Liver (tissue), 8 donors: ENCODE measurements at regions not wholly inside any gene's neighbourhood (a gene's known extent, or its start where the extent isn't known, plus 50 kb on each side); places are given as distances from the start of the nearest gene placed in this dataset.

Source experiments
- DNase-seq: peaks from one replicate; pipeline ENCODE4 v3.0.0-alpha.2; 2017; ENCODE audit warnings: low spot score
- H3K27ac ChIP-seq, 2 donors: one replicate each; pipeline ENCODE4 v1.7.0; 2013; ENCODE audit warnings: inconsistent platforms in 2 of 2, low read length in 2 of 2, control low read depth in 1 of 2, low read depth in 1 of 2, mild to moderate bottlenecking in 1 of 2
- H3K27me3 ChIP-seq, 4 donors: one replicate each; pipeline versions ENCODE4 v1.6.1 to v1.7.0; 2013; ENCODE audit warnings: low read length in 3 of 4, inconsistent platforms in 1 of 4, mild to moderate bottlenecking in 1 of 4, moderate library complexity in 1 of 4; ENCODE audit not compliant: control insufficient read depth in 4 of 4, insufficient read depth in 4 of 4
- H3K36me3 ChIP-seq, 4 donors: one replicate each; pipeline versions ENCODE4 v1.6.1 to v1.7.0; 2013; ENCODE audit warnings: low read length in 3 of 4, mild to moderate bottlenecking in 3 of 4, low read depth in 1 of 4, moderate library complexity in 1 of 4; ENCODE audit not compliant: control insufficient read depth in 4 of 4, insufficient read depth in 3 of 4
- H3K4me1 ChIP-seq, 4 donors: one replicate each; pipeline versions ENCODE4 v1.6.1 to v1.7.0; 2013; ENCODE audit warnings: low read length in 3 of 4, mild to moderate bottlenecking in 3 of 4, moderate library complexity in 1 of 4; ENCODE audit not compliant: control insufficient read depth in 4 of 4, insufficient read depth in 4 of 4
- H3K4me3 ChIP-seq, 3 donors: one replicate each; pipeline versions ENCODE4 v1.6.1 to v1.7.0; 2013; ENCODE audit warnings: low read length in 3 of 3, control low read depth in 1 of 3, low read depth in 1 of 3, mild to moderate bottlenecking in 1 of 3
- H3K9ac ChIP-seq, 2 donors: one replicate each; pipeline ENCODE4 v1.7.0; 2013; ENCODE audit warnings: low read length in 2 of 2, mild to moderate bottlenecking in 2 of 2, moderate library complexity in 2 of 2, control low read depth in 1 of 2, low read depth in 1 of 2
- H3K9me3 ChIP-seq, 4 donors: one replicate each; pipeline versions ENCODE4 v1.6.1 to v1.7.0; 2013; ENCODE audit warnings: low read length in 3 of 4; ENCODE audit not compliant: control insufficient read depth in 4 of 4
- ATF3 ChIP-seq: IDR thresholded peaks from 2 replicates; pipeline ENCODE4 v1.6.1; 2016; ENCODE audit warnings: antibody characterized with exemption
- CTCF ChIP-seq: fragments of 150-350 bp; IDR thresholded peaks from 2 replicates; pipeline ENCODE4 v1.5.1; 2017; ENCODE audit warnings: improper control_type of control experiment, low read depth, low read length; ENCODE audit not compliant: missing input control
- EGR1 ChIP-seq, 2 donors: IDR thresholded peaks; 2 replicates each; pipeline ENCODE4 v1.6.1; 2016 to 2018; ENCODE audit warnings: antibody characterized with exemption in 2 of 2, low read depth in 2 of 2
- FOXA1 ChIP-seq: IDR thresholded peaks from 2 replicates; pipeline ENCODE4 v1.6.1; 2016; ENCODE audit warnings: antibody characterized with exemption
- FOXA2 ChIP-seq: IDR thresholded peaks from 2 replicates; pipeline ENCODE4 v1.6.1; 2016; ENCODE audit warnings: antibody characterized with exemption
- GABPA ChIP-seq, 2 donors: IDR thresholded peaks in 1 of 2; conservative IDR thresholded peaks in 1 of 2; 2 replicates each; pipeline ENCODE4 v1.6.1; 2016; ENCODE audit warnings: antibody characterized with exemption in 2 of 2, mild to moderate bottlenecking in 1 of 2, moderate library complexity in 1 of 2
- HNF4A ChIP-seq, 2 donors: conservative IDR thresholded peaks; 2 replicates each; pipeline ENCODE4 v1.6.1; 2016; ENCODE audit warnings: antibody characterized with exemption in 2 of 2, mild to moderate bottlenecking in 2 of 2
- HNF4G ChIP-seq: IDR thresholded peaks from 2 replicates; pipeline ENCODE4 v1.6.1; 2016; ENCODE audit warnings: antibody characterized with exemption
- JUND ChIP-seq, 2 donors: IDR thresholded peaks; 2 replicates each; pipeline ENCODE4 v1.6.1; 2016; ENCODE audit warnings: antibody characterized with exemption in 2 of 2
- MAX ChIP-seq: IDR thresholded peaks from 2 replicates; pipeline ENCODE4 v1.6.1; 2016; ENCODE audit warnings: antibody characterized with exemption
- NR2F2 ChIP-seq: IDR thresholded peaks from 2 replicates; pipeline ENCODE4 v1.6.1; 2016; ENCODE audit warnings: antibody characterized with exemption
- RAD21 ChIP-seq, 2 donors: IDR thresholded peaks; 2 replicates each; pipeline ENCODE4 v1.6.1; 2016; ENCODE audit warnings: antibody characterized with exemption in 2 of 2, mild to moderate bottlenecking in 2 of 2
- REST ChIP-seq: IDR thresholded peaks from 2 replicates; pipeline ENCODE4 v1.6.1; 2016; ENCODE audit warnings: antibody characterized with exemption, mild to moderate bottlenecking
- RXRA ChIP-seq, 2 donors: IDR thresholded peaks; 2 replicates each; pipeline ENCODE4 v1.6.1; 2017 to 2018; ENCODE audit warnings: antibody characterized with exemption in 2 of 2, mild to moderate bottlenecking in 1 of 2
- SP1 ChIP-seq: IDR thresholded peaks from 2 replicates; pipeline ENCODE4 v1.6.1; 2018; ENCODE audit warnings: antibody characterized with exemption, mild to moderate bottlenecking
- TAF1 ChIP-seq: conservative IDR thresholded peaks from 2 replicates; pipeline ENCODE4 v1.6.1; 2016; ENCODE audit warnings: antibody characterized with exemption, mild to moderate bottlenecking
- YY1 ChIP-seq: IDR thresholded peaks from 2 replicates; pipeline ENCODE4 v1.6.1; 2016; ENCODE audit warnings: antibody characterized with exemption, mild to moderate bottlenecking
- ZBTB33 ChIP-seq: IDR thresholded peaks from 2 replicates; pipeline ENCODE4 v1.6.1; 2016; ENCODE audit warnings: antibody characterized with exemption
- WGBS: extraction: QIAGEN DNeasy Blood & Tissue Kit; methylation state at CpG from one replicate; pipeline ENCODE4 v1.1.7; 2013; 5-methylcytosine and 5-hydroxymethylcytosine counted together
- donor health status: healthy.
- donor health status: healthy.
- donor health status: healthy.
- donor health status: healthy.
- donor health status: healthy.

GRCh38 chr4:44098973-44099372, 349.6 kb downstream of the KCTD8 start:
- TF ChIP-seq GABPA (IDR thresholded peaks at IDR 0.05 in 1 of 2, conservative IDR thresholded peaks at IDR 0.05 in 1 of 2) = no peak
- TF ChIP-seq EGR1 (IDR thresholded peaks at IDR 0.05; ENCODE audit: low read depth in 2 of 2) = no peak
- no peak for TF ChIP-seq NR2F2
- TF ChIP-seq TAF1 = no peak
- no peak for TF ChIP-seq HNF4A (conservative IDR thresholded peaks at IDR 0.05)
- TF ChIP-seq ATF3 = no peak
- TF ChIP-seq FOXA1 = no peak
- TF ChIP-seq CTCF = no peak
- no peak for TF ChIP-seq YY1
- no peaks in the 10 kb centered on the region for H3K27me3 ChIP-seq
- 83% methylated on average over 7 of the region's 7 CpGs for WGBS

GRCh38 chr4:44100456-44100855, 348.2 kb downstream of the KCTD8 start:
- 81% methylated on average over 6 of the region's 6 CpGs for WGBS
- no peak for TF ChIP-seq REST
- no peak for TF ChIP-seq ATF3
- TF ChIP-seq SP1 = no peak
- TF ChIP-seq JUND (IDR thresholded peaks at IDR 0.05) = no peak
- TF ChIP-seq TAF1 = no peak
- no peak for TF ChIP-seq RAD21 (IDR thresholded peaks at IDR 0.05)
- TF ChIP-seq MAX = no peak
- TF ChIP-seq CTCF = no peak
- TF ChIP-seq NR2F2 = no peak
- TF ChIP-seq RXRA (IDR thresholded peaks at IDR 0.05) = no peak
- no peak for TF ChIP-seq FOXA1
- TF ChIP-seq YY1 = no peak
- TF ChIP-seq EGR1 (IDR thresholded peaks at IDR 0.05; ENCODE audit: low read depth in 2 of 2) = no peak
- TF ChIP-seq HNF4G = no peak
- TF ChIP-seq GABPA (IDR thresholded peaks at IDR 0.05 in 1 of 2, conservative IDR thresholded peaks at IDR 0.05 in 1 of 2) = no peak
- TF ChIP-seq FOXA2 = no peak
- TF ChIP-seq HNF4A (conservative IDR thresholded peaks at IDR 0.05) = no peak
- TF ChIP-seq ZBTB33 = no peak
- no peaks in the 10 kb centered on the region for H3K36me3 ChIP-seq

More at GRCh38 chr4:44098973-44099372, 349.6 kb downstream of the KCTD8 start:
- Histone ChIP-seq H3K9me3 (peaks cover 0 to 2% (median 0%) of the 10 kb centered on the region in 4 donors), H3K27ac (no peak overlapping the region), H3K4me3 (no peak overlapping the region), H3K36me3 (no peaks in the 10 kb centered on the region), H3K9ac (no peak overlapping the region), H3K4me1 (no peaks in the 10 kb centered on the region)
- DNase-seq = no peak

More at GRCh38 chr4:44100456-44100855, 348.2 kb downstream of the KCTD8 start:
- Histone ChIP-seq H3K9ac (no peak overlapping the region), H3K27ac (no peak overlapping the region), H3K4me1 (no peaks in the 10 kb centered on the region), H3K27me3 (no peaks in the 10 kb centered on the region), H3K9me3 (peaks cover 0 to 2% (median 0%) of the 10 kb centered on the region in 4 donors), H3K4me3 (no peak overlapping the region)
- DNase-seq = no peak
